GM12878 (cell line): ENCODE measurements at regions not wholly inside any gene's neighbourhood (a gene's known extent, or its start where the extent isn't known, plus 50 kb on each side); places are given as distances from the start of the nearest gene placed in this dataset.

Source experiments
- ATAC-seq: fragments of 200-7000 bp; cut with Tn5 transposase; 3 replicates; pipeline ENCODE4 v1.9.1; 2020; ENCODE audit warnings: mild to moderate bottlenecking, moderate library complexity
- BruUV-seq: library from RNA; stranded (reverse); fragments of 400-500 nt; replicated peaks from 2 replicates; lab custom pipeline; 2021; lab: Mats Ljungman, UMichigan
- CTCF ChIA-PET: fragments of 300-600 bp; sonication (Branson Sonifier 250); formaldehyde crosslinking; extraction: SDS; loops from one replicate; lab custom pipeline; 2021; ENCODE audit warnings: inconsistent platforms; lab: Yijun Ruan, JAX
- POLR2A ChIA-PET: fragments of 350-600 bp; formaldehyde crosslinking; extraction: SDS; loops from one replicate; lab custom pipeline; 2021; ENCODE audit warnings: inconsistent platforms; lab: Charles Lee
- RAD21 ChIA-PET: fragments of 300-600 bp; sonication (Branson Sonifier 250); formaldehyde crosslinking; loops from one replicate; lab custom pipeline; 2023; ENCODE audit warnings: antibody characterized with exemption; ENCODE audit not compliant: unreplicated experiment; lab: Charles Lee
- SMC1A ChIA-PET: fragments of 300-600 bp; sonication (Branson Sonifier 250); formaldehyde crosslinking; loops from one replicate; lab custom pipeline; 2023; ENCODE audit not compliant: unreplicated experiment, uncharacterized antibody; lab: Charles Lee
- DNase-seq: peaks from one replicate; pipeline ENCODE4 v3.0.0-alpha.2; 2011; ENCODE audit warnings: low read depth, low spot score
- FAIRE-seq: peaks from 3 replicates; lab custom pipeline; 2011; peaks lifted over from hg19 to GRCh38; lab: Jason Lieb, UNC
- H2AFZ ChIP-seq: 2 replicates; pipeline ENCODE4 v1.6.0; 2011; ENCODE audit warnings: low read depth, low read length, control low read depth; ENCODE audit not compliant: control insufficient read depth
- H3K27ac ChIP-seq: 2 replicates; pipeline ENCODE4 v1.5.1; 2011; ENCODE audit warnings: control low read depth; ENCODE audit not compliant: control insufficient read depth, insufficient read depth
- H3K27me3 ChIP-seq, 2 experiments: replicated peaks in 1 of 2; 2 replicates each; pipeline versions ENCODE4 v1.6.0 to v1.6.1; 2011; ENCODE audit warnings: low read length in 1 of 2; ENCODE audit not compliant: control insufficient read depth in 2 of 2, insufficient read depth in 2 of 2
- H3K36me3 ChIP-seq, 2 experiments: 2 replicates each; pipeline ENCODE4 v1.5.1; 2011; ENCODE audit warnings: low read length in 1 of 2; ENCODE audit not compliant: control insufficient read depth in 2 of 2, insufficient read depth in 2 of 2
- H3K4me1 ChIP-seq: 2 replicates; pipeline ENCODE4 v1.6.1; 2011; ENCODE audit warnings: mild to moderate bottlenecking, low read length, moderate library complexity, mixed read lengths; ENCODE audit not compliant: control insufficient read depth, insufficient read depth
- H3K4me2 ChIP-seq: 2 replicates; pipeline ENCODE4 v1.6.0; 2011; ENCODE audit warnings: control low read depth; ENCODE audit not compliant: control insufficient read depth, insufficient read depth
- H3K4me3 ChIP-seq: fragments of 200-600 bp; sonication (generic); 2 replicates; pipeline ENCODE4 v1.5.1; 2016
- H3K79me2 ChIP-seq: 2 replicates; pipeline ENCODE4 v1.6.0; 2011; ENCODE audit warnings: low read length; ENCODE audit not compliant: control insufficient read depth, insufficient read depth
- H3K9ac ChIP-seq: 2 replicates; pipeline ENCODE4 v1.8.0; 2011; ENCODE audit warnings: low read length, control low read depth, mixed read lengths; ENCODE audit not compliant: control insufficient read depth, insufficient read depth
- H3K9me3 ChIP-seq: replicated peaks from 3 replicates; pipeline ENCODE4 v1.5.1; 2011; ENCODE audit warnings: mild to moderate bottlenecking, low read length; ENCODE audit not compliant: control insufficient read depth, insufficient read depth
- H4K20me1 ChIP-seq: 2 replicates; pipeline ENCODE4 v1.6.0; 2011; ENCODE audit not compliant: control insufficient read depth, insufficient read depth
- CREM ChIP-seq: IDR thresholded peaks from 2 replicates; pipeline ENCODE4 v1.6.1; 2014; ENCODE audit warnings: antibody characterized with exemption, low read depth
- ESRRA ChIP-seq: IDR thresholded peaks from 2 replicates; pipeline ENCODE4 v1.6.1; 2012; ENCODE audit warnings: mild to moderate bottlenecking, low read length, improper control_type of control experiment
- PBX3 ChIP-seq: IDR thresholded peaks from 2 replicates; pipeline ENCODE4 v1.6.1; 2011; ENCODE audit warnings: mild to moderate bottlenecking, low read depth, low read length, moderate library complexity; ENCODE audit not compliant: insufficient replicate concordance
- ZBTB40 ChIP-seq: fragments of 450-650 bp; IDR thresholded peaks from 2 replicates; pipeline ENCODE4 v1.6.1; 2016; ENCODE audit warnings: mild to moderate bottlenecking, moderate library complexity, borderline replicate concordance
- ZNF592 ChIP-seq: fragments of 450-650 bp; IDR thresholded peaks from 2 replicates; pipeline ENCODE4 v1.6.1; 2017; ENCODE audit warnings: mild to moderate bottlenecking, moderate library complexity
- WGBS: methylation state at CpG from one replicate; pipeline ENCODE4 v1.1.6; 2016; ENCODE audit warnings: low lambda C conversion rate; ENCODE audit not compliant: insufficient replicate concordance, insufficient coverage; ENCODE audit errors: missing lambda C conversion rate; 5-methylcytosine and 5-hydroxymethylcytosine counted together
- in situ Hi-C: fragments of 300-500 bp; cut with MboI; formaldehyde crosslinking; loops from 9 replicates; pipeline ENCODE4 v1.14.3; 2018; ENCODE audit warnings: mixed read lengths
- intact Hi-C: fragments of 100-400 bp; cut with micrococcal nuclease; formaldehyde crosslinking; loops from one replicate; pipeline ENCODE4 v1.14.2; 2022; ENCODE audit not compliant: unreplicated experiment

GRCh38 chr12:97387844-97388243 lies 74.8 kb upstream of the RMST start:
- ATAC-seq (no peak), FAIRE-seq (no peak), DNase-seq (no peak)
- no peak overlapping the region for H3K9ac ChIP-seq
- no peaks in the 10 kb centered on the region for H3K9me3 ChIP-seq
- H4K20me1 ChIP-seq = no peaks in the 10 kb centered on the region
- intact Hi-C loops (no loop called here), in situ Hi-C loops (no loop called here)
- H3K4me2 ChIP-seq = no peak overlapping the region
- ChIA-PET SMC1A (no interaction called here), RAD21 (no interaction called here), CTCF (no interaction called here), POLR2A (no interaction called here)
- no peak overlapping the region for H2AFZ ChIP-seq
- no peaks in the 10 kb centered on the region for H3K27me3 ChIP-seq
- no peaks in the 10 kb centered on the region for H3K36me3 ChIP-seq
- 7% methylated on average over 2 of the region's 2 CpGs for WGBS
- no peak for TF ChIP-seq ESRRA
- TF ChIP-seq ZNF592 = no peak
- no peak for TF ChIP-seq PBX3
- no peak for TF ChIP-seq ZBTB40
- TF ChIP-seq CREM = no peak
- no peaks in the 10 kb centered on the region for H3K4me1 ChIP-seq
- no TSS peak for BruUV-seq
- no peak overlapping the region for H3K27ac ChIP-seq
- no peaks in the 10 kb centered on the region for H3K79me2 ChIP-seq
- H3K4me3 ChIP-seq = no peak overlapping the region
